ENCODE measurements at regions not wholly inside any gene's neighbourhood (a gene's known extent, or its start where the extent isn't known, plus 50 kb on each side); places are given as distances from the start of the nearest gene placed in this dataset.

DNA sequence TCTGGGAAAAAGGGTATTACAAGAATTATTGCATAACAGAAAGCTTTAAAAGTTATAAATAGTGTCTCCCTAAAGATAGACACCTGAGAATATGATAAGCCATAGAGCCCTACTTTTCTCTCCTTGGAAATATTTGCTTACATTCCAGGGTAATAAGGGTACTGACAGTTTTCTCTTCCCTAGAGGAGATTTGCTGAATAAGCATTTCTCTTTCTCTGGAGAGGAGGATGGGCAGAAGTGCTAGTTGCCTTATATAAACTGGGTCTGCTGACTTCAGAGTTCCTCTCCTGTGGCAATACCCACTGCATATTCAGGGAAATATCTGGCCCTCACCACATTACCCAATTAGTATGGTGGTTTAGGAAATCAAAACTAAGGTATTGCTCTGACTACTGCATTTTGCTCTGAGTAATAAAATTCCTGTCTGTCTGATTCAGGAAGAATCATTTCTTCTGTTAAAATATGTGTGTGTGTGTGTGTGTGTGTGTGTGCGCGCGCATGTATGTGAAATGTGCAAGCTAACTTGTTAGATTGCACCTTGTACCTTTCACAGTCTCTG, 1391.3 kb downstream of the DSC3 start:
- H3K4me1 ChIP-seq: no peaks in the 10 kb centered on the region
- no peak overlapping the region for H3K27ac ChIP-seq (replicated peaks)
- TF ChIP-seq, protein P1, sequence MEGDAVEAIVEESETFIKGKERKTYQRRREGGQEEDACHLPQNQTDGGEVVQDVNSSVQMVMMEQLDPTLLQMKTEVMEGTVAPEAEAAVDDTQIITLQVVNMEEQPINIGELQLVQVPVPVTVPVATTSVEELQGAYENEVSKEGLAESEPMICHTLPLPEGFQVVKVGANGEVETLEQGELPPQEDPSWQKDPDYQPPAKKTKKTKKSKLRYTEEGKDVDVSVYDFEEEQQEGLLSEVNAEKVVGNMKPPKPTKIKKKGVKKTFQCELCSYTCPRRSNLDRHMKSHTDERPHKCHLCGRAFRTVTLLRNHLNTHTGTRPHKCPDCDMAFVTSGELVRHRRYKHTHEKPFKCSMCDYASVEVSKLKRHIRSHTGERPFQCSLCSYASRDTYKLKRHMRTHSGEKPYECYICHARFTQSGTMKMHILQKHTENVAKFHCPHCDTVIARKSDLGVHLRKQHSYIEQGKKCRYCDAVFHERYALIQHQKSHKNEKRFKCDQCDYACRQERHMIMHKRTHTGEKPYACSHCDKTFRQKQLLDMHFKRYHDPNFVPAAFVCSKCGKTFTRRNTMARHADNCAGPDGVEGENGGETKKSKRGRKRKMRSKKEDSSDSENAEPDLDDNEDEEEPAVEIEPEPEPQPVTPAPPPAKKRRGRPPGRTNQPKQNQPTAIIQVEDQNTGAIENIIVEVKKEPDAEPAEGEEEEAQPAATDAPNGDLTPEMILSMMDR (IDR thresholded peaks at IDR 0.05; ENCODE audit: borderline replicate concordance): no peak
- no peak for DNase-seq
- H3K9me3 ChIP-seq (replicated peaks): no peaks in the 10 kb centered on the region
- no peaks in the 10 kb centered on the region for H3K27me3 ChIP-seq (ENCODE audit: low read depth)
- H3K36me3 ChIP-seq: no peaks in the 10 kb centered on the region
- no peak overlapping the region for H3K4me3 ChIP-seq
- intact Hi-C loops (cut with micrococcal nuclease): no loop called here

DNA sequence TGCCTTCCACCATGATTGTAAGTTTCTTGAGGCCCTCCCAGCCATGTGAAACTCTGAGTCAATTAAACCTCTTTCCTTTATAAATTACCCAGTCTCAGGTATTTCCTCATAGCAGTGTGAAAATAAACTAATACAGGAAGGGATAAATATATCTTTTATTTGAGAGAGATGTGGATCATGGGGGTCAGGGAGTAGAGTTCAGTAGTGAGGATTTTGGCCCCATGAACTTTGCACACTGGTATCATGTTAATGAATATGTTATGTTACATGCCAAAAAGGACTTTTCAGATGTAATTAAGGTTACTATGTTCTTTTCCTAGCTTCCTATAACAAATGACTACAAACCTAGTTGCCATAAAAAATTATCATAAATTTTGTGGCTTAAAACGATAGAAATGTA, 1393.7 kb downstream of the DSC3 start:
- Histone ChIP-seq H3K27ac (replicated peaks) (no peak overlapping the region), H3K4me1 (no peaks in the 10 kb centered on the region), H3K27me3 (ENCODE audit: low read depth) (no peaks in the 10 kb centered on the region), H3K36me3 (no peaks in the 10 kb centered on the region), H3K9me3 (replicated peaks) (no peaks in the 10 kb centered on the region), H3K4me3 (no peak overlapping the region)
- DNase-seq: no peak
- TF ChIP-seq, protein P1 (IDR thresholded peaks at IDR 0.05; ENCODE audit: borderline replicate concordance): no peak
- intact Hi-C loops (cut with micrococcal nuclease): no loop called here

DNA sequence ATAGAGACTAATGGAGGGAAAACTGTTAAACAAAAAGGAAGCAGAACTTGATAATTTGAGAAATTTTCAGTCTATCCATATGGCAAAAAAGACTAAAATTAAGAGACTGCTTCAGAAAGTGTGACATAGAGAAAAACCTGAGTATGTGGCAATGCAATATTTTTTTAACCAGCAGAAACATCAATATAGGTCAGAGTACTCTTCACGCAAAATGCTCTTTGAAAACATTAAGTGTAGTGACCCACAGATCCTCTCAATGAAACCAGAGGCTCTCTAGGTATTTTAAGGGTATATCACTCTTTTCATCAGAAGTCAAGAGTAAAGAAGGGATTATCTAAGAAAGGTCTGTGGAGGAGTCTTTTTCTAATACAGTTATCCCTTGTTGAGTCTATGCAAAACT, 1394.8 kb downstream of the DSC3 start:
- Histone ChIP-seq H3K4me1 (no peaks in the 10 kb centered on the region), H3K27ac (replicated peaks) (no peak overlapping the region), H3K4me3 (no peak overlapping the region), H3K27me3 (ENCODE audit: low read depth) (no peaks in the 10 kb centered on the region), H3K9me3 (replicated peaks) (no peaks in the 10 kb centered on the region), H3K36me3 (no peaks in the 10 kb centered on the region)
- DNase-seq: no peak
- TF ChIP-seq, protein P1 (IDR thresholded peaks at IDR 0.05; ENCODE audit: borderline replicate concordance): no peak
- intact Hi-C loops (cut with micrococcal nuclease): no loop called here

DNA sequence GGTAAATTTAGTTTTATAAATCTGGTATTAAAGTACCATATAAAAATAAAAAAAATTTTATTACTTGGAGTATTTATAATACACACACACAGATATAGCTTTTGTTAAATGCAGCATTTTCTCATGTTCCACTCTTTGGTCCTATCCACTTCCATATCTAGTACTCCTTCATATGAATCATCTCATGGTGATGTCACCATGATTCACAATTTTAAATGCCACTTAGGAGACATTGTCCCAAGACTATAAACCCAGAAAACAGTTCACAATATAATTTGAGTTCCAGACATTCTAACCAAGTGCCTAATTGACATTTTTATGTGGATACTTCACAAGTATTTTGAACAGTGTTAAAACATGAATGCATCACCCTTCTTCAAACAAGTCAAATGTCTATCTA, 1398.3 kb downstream of the DSC3 start:
- intact Hi-C loops (cut with micrococcal nuclease): no loop called here
- TF ChIP-seq, protein P1 (IDR thresholded peaks at IDR 0.05; ENCODE audit: borderline replicate concordance): no peak
- Histone ChIP-seq H3K36me3 (no peaks in the 10 kb centered on the region), H3K27ac (replicated peaks) (no peak overlapping the region), H3K4me1 (no peaks in the 10 kb centered on the region), H3K27me3 (ENCODE audit: low read depth) (no peaks in the 10 kb centered on the region), H3K9me3 (replicated peaks) (no peaks in the 10 kb centered on the region), H3K4me3 (no peak overlapping the region)
- no peak for DNase-seq

DNA sequence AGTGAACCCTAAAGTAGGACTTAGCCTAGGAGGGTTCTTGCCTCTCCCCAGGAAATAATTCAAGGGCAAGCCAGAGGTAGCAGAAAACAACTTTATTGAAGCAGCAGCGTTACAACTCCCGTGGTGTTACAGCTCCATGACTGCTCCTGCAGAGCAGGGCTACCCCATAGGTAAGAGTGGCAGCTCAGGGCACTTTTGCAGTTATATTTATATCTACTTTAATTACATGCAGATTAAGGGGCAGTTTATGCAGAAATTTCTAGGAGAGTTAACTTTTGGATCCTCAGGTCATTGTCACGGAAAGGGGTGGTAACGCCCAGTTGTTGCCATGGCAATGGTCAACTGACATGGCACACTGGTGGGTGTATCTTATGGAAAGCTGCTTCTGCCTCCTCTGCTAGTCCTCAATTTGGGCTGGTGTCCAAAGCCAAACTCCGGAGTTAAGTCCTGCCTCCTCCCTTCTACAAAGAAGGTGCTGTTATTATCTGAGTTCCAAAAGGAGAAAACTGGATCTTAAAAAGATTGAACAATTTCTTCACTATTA, 1413.0 kb downstream of the DSC3 start:
- H3K4me1 ChIP-seq: no peaks in the 10 kb centered on the region
- intact Hi-C loops (cut with micrococcal nuclease): no loop called here
- H3K4me3 ChIP-seq: no peak overlapping the region
- no peaks in the 10 kb centered on the region for H3K36me3 ChIP-seq
- no peaks in the 10 kb centered on the region for H3K27me3 ChIP-seq (ENCODE audit: low read depth)
- TF ChIP-seq, protein P1 (IDR thresholded peaks at IDR 0.05; ENCODE audit: borderline replicate concordance): no peak
- H3K27ac ChIP-seq (replicated peaks): no peak overlapping the region
- H3K9me3 ChIP-seq (replicated peaks): no peaks in the 10 kb centered on the region
- DNase-seq: no peak
